Astrocyte (in vitro differentiated cells and primary cell): ENCODE measurements at regions not wholly inside any gene's neighbourhood (a gene's known extent, or its start where the extent isn't known, plus 50 kb on each side); places are given as distances from the start of the nearest gene placed in this dataset.

Source experiments
- CTCF ChIP-seq: IDR thresholded peaks from 2 replicates; pipeline ENCODE4 v1.5.1; 2011; ENCODE audit warnings: low read depth, mild to moderate bottlenecking, inconsistent platforms, low read length, moderate library complexity; ENCODE audit not compliant: insufficient read depth
- EZH2 ChIP-seq: IDR thresholded peaks from 2 replicates; pipeline ENCODE4 v1.6.1; 2012; ENCODE audit warnings: mild to moderate bottlenecking, low read length, inconsistent platforms; ENCODE audit not compliant: insufficient read depth

DNA sequence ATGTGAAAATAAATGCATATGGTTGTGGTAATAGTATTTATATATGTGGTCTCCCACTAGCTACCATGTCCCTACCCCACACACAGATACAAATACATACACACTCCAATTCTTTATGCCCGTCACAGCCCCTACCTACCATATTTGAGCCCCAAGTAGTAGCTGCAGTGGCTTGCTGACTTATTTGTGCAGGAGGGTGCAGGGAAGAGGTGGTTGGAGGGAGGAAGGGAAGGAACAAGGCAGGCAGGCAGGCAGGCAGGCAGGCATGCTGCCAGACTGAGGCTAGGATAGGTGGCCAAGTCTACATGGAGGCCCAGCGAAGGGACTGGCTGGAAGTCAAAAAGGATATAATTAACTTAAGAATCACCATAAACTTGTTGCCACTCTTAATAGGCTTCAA is 82.9 kb downstream of the SCN11A start:
- no peak for TF ChIP-seq CTCF
- TF ChIP-seq EZH2 = no peak
